ENCODE measurements at regions not wholly inside any gene's neighbourhood (a gene's known extent, or its start where the extent isn't known, plus 50 kb on each side); places are given as distances from the start of the nearest gene placed in this dataset.

DNA sequence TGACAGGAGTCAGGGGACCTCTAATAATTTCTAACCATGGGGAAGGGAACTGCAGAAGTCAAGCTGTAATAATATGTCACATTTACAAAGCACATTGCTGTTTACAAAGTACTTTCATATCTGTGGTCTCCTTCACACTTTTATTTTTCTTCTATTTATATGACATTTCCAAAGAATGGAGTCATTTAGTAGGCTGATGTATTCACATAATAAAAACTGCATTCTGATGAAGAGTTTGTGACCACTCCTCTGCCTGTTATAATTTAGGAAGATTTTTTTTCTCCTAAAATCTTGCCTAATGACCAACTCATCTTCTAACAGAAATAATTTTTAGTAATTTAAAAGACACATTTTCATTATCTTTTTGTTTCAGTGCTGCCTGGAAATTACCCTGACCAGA, 272.2 kb upstream of the VEPH1 start:
- TF ChIP-seq, protein P1, sequence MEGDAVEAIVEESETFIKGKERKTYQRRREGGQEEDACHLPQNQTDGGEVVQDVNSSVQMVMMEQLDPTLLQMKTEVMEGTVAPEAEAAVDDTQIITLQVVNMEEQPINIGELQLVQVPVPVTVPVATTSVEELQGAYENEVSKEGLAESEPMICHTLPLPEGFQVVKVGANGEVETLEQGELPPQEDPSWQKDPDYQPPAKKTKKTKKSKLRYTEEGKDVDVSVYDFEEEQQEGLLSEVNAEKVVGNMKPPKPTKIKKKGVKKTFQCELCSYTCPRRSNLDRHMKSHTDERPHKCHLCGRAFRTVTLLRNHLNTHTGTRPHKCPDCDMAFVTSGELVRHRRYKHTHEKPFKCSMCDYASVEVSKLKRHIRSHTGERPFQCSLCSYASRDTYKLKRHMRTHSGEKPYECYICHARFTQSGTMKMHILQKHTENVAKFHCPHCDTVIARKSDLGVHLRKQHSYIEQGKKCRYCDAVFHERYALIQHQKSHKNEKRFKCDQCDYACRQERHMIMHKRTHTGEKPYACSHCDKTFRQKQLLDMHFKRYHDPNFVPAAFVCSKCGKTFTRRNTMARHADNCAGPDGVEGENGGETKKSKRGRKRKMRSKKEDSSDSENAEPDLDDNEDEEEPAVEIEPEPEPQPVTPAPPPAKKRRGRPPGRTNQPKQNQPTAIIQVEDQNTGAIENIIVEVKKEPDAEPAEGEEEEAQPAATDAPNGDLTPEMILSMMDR (IDR thresholded peaks at IDR 0.05): no peak
- no peak for TF ChIP-seq POLR2A (IDR thresholded peaks at IDR 0.05)

Measured in sigmoid colon (tissue), 3 donors.